RWPE1 (cell line): ENCODE measurements at regions not wholly inside any gene's neighbourhood (a gene's known extent, or its start where the extent isn't known, plus 50 kb on each side); places are given as distances from the start of the nearest gene placed in this dataset.
"Not testable (repeated sequence)": the region's sequence is repeated elsewhere in the genome, so short reads cannot be mapped to it uniquely, and the experiment has no call there.

ENCODE experiments used
- CTCF ChIA-PET: fragments of 350-600 bp; sonication (Branson Sonifier 250); formaldehyde crosslinking; extraction: SDS; loops from one replicate; lab custom pipeline; 2021; lab: Yijun Ruan, JAX
- POLR2A ChIA-PET: fragments of 400-600 bp; formaldehyde crosslinking; extraction: SDS; loops from one replicate; lab custom pipeline; 2020; ENCODE audit warnings: antibody characterized with exemption; ENCODE audit not compliant: low non-redundant PET; lab: Yijun Ruan, JAX
- DNase-seq: peaks from one replicate; pipeline ENCODE4 v3.0.0; 2012; ENCODE audit warnings: low spot score
- H3K27ac ChIP-seq: fragments of 450-650 bp; 2 replicates; pipeline ENCODE4 v1.5.1; 2017
- TF ChIP-seq, protein P1 (sequence below): fragments of 450-650 bp; conservative IDR thresholded peaks from 2 replicates; pipeline ENCODE4 v1.5.1; 2017; ENCODE audit warnings: low read depth, mild to moderate bottlenecking

DNA sequence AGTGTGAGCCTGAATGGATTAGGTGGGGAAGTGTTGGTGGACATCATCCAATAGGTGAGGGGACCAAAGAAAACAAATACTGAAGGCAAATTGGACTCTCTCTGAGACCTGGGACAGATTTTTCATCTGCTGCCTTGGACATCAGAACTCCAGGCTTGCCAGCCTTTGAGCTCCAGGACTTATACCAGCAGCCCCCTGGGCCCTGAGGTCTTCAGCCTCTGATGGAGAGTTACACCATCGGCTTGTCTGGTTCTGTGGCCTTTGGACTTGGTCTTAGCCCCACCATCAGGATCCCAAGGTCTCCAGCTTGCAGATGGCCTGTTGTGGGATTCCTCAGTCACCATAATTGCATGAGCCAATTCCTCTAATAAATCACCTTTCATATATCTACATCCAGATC lies 80.8 kb upstream of the SLC8A3 start:
- POLR2A ChIA-PET, result no interaction called here
- TF ChIP-seq, protein P1, sequence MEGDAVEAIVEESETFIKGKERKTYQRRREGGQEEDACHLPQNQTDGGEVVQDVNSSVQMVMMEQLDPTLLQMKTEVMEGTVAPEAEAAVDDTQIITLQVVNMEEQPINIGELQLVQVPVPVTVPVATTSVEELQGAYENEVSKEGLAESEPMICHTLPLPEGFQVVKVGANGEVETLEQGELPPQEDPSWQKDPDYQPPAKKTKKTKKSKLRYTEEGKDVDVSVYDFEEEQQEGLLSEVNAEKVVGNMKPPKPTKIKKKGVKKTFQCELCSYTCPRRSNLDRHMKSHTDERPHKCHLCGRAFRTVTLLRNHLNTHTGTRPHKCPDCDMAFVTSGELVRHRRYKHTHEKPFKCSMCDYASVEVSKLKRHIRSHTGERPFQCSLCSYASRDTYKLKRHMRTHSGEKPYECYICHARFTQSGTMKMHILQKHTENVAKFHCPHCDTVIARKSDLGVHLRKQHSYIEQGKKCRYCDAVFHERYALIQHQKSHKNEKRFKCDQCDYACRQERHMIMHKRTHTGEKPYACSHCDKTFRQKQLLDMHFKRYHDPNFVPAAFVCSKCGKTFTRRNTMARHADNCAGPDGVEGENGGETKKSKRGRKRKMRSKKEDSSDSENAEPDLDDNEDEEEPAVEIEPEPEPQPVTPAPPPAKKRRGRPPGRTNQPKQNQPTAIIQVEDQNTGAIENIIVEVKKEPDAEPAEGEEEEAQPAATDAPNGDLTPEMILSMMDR, result no peak
- CTCF ChIA-PET, result no interaction called here
- no peak for DNase-seq
- H3K27ac ChIP-seq, result no peak overlapping the region

DNA sequence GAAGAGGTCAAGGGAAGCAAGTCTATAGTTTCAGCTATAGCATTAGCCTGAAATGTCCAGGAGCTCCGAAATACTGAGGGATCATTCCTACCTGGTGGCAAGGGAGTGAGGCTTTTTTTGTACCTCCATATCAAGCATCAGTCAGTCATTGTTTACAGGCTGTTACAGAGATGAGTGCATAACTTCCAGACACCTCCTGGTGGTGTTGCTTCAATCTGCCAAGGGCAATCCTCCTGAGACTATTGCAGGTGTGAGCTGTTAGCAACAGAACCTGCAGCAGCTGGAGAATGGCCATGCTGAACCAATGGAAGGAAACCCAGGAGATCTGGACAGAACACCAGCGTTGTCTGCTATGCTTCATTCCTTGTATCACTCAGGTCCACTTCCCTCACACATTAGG lies 80.0 kb upstream of the SLC8A3 start:
- no peak overlapping the region for H3K27ac ChIP-seq
- no peak for DNase-seq
- CTCF ChIA-PET, result no interaction called here

DNA sequence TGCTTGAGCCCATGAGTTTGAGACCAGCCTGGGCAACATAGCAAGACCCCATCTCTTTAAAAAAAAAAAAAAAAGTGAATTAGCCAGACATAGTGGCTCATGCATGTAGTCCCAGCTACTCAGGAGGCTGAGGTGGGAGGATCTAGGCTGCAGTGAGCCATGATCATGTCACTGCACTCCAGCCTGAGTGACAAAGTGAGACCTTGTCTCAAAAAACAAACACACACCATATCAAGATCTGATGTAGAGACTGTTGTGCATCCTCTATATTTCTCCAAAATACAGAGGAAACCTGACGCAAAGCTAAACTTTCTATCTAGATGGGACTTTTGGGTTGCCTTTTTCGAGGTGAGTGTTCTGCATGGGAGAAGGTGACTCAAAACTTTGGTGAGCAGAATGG lies 77.4 kb upstream of the SLC8A3 start:
- ChIA-PET CTCF (interaction anchor here (0.6 kb wide), 1 partner anchor 43 kb away, joined by 3 read pairs; no protein-coding TSS in a partner anchor), POLR2A (no interaction called here)
- no peak overlapping the region for H3K27ac ChIP-seq
- TF ChIP-seq, protein P1, result no peak
- no peak for DNase-seq

More for the DNA sequence above, 80.0 kb upstream of the SLC8A3 start:
- POLR2A ChIA-PET, result no interaction called here
- TF ChIP-seq, protein P1, result no peak

DNA sequence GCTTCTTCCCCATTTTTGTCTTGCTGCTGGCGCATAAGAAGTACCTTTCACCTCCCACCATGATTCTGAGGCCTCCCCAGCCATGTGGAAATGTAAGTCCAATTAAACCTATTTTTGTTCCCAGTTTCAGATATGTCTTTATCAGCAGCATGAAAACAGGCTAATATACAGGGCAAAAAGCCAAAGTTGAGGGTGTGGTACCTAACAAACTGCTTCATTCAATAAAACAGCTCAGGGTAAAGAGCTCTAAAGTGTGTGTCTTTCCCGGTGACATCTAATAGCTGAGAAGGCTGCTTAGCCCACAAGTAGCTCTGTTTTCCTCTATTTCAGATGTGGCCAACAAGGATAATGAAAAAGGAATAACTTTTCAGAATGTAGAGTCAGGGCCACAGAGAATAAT lies 76.7 kb upstream of the SLC8A3 start:
- DNase-seq, result no peak
- no peak overlapping the region for H3K27ac ChIP-seq
- ChIA-PET POLR2A (no interaction called here), CTCF (interaction anchor here (0.6 kb wide), 1 partner anchor 42 kb away, joined by 3 read pairs; no protein-coding TSS in a partner anchor)
- TF ChIP-seq, protein P1, result no peak

DNA sequence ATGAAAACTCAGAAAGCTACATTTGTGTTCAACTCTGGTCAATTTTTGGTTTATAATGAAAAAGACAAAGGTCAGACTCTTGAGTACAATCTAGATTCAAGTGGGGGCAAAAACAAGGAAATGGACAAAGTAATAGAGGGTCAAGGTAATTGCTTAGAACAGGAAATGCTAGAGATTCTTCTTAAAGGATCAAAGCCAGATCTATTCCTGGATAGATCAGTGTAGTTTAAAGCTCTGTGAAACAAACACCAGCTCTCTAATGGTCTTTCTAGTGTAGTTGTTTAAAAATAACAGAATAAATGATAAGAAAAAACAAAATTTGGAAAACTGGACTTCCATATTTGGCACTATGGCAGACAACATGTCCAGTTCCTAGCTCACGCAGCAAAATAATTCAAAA lies 70.7 kb upstream of the SLC8A3 start:
- ChIA-PET POLR2A (no interaction called here), CTCF (interaction anchor here (0.6 to 0.7 kb wide), 2 partner anchors 460 to 470 kb away, joined by 3 read pairs; no protein-coding TSS in a partner anchor)

DNA sequence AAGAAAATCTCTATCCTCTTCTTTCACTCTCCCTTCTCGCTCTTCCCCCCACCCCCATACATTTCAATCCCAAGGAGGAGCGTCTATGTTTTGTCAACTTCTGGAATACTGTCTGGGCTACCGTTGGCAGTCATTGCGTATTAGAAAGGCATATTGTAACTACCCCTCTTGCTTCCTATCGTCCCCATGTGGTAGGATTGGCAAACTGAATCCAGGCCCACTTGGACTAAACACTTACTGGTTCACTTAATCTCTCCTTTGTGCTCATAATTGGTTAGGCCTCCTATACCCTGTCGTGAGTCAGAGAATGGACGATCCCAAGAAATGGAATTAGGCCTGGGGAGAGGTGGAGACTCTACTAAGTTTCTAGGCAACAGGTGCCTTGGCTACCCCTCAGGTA lies 68.8 kb upstream of the SLC8A3 start:
- DNase-seq, result peak; percentile 1
- ChIA-PET POLR2A (no interaction called here), CTCF (no interaction called here)
- TF ChIP-seq, protein P1, result no peak
- no peak overlapping the region for H3K27ac ChIP-seq

More for the DNA sequence above, 70.7 kb upstream of the SLC8A3 start:
- DNase-seq, result no peak
- H3K27ac ChIP-seq, result no peak overlapping the region
- TF ChIP-seq, protein P1, result no peak

DNA sequence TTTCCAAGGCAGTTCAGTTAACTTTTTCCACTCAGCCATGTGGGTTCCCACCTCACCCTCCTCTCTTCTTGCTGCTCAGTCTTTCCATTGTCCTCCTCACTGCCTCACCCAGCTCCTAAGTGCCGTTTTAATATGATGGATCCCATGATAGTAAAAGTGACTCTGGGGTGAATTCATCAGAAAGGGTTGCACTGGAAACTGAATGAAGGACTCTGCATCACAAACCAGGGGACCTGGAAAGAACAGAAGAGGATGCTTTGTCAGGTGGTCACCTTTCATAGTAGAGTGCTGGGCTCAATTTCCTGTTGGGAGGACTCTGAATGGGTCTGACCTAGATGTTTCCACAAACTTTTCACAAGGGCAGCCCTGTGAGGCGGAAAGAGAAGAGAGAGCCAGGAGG lies 67.8 kb upstream of the SLC8A3 start:
- no peak for DNase-seq
- ChIA-PET CTCF (no interaction called here), POLR2A (no interaction called here)
- TF ChIP-seq, protein P1, result no peak
- H3K27ac ChIP-seq, result no peak overlapping the region

DNA sequence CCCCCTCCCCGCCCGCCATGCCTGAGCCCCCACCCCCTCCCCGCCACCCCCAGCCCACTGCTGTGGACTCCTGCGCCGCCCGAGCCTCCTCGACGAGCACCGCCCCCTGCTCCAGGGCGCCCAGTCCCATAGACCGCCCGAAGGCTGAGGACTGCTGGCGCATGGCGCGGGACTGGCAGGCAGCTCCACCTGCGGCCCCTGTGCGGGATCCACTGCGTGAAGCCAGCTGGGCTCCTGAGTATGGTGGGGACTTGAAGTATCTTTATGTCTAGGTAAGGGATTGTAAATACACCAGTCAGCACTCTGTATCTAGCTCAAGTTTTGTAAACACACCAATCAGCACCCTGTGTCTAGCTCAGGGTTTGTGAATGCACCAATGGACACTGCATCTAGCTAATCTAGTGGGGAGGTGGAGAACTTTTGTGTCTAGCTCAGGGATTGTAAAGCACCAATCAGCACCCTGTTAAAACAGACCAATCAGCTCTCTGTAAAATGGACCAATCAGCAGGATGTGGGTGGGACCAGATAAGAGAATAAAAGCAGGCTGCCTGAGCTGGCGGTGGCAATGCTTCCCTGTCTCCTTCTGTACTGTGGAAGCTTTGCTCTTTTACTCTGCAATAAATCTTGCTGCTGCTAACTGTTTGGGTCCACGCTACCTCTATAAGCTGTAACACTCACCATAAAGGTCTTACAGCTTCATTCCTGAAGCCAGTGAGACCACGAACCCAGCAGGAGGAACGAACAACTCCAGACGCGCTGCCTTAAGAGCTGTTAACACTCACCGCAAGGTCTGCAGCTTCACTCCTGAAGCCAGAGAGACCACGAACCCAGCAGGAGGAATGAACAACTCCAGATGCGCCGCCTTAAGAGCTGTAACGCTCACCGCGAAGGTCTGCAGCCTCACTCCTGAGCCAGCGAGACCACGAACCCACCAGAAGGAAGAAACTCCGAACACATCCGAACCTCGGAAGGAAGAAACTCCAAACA lies 66.6 kb upstream of the SLC8A3 start:
- POLR2A ChIA-PET, H3K27ac ChIP-seq, CTCF ChIA-PET, DNase-seq: not testable (repeated sequence)
